Uterus (tissue), 3 donors: ENCODE measurements at regions not wholly inside any gene's neighbourhood (a gene's known extent, or its start where the extent isn't known, plus 50 kb on each side); places are given as distances from the start of the nearest gene placed in this dataset.

Experiments
- DNase-seq, 2 donors: peaks; one replicate each; pipeline ENCODE4 v3.0.0-alpha.2; 2019 to 2020
- H3K27ac ChIP-seq, 2 donors: fragments of 200-600 bp; sonication (generic); 1 replicate in 1 of 2; 2 replicates in 1 of 2; pipeline ENCODE4 v1.5.1; 2016 to 2018
- H3K27me3 ChIP-seq, 2 donors: fragments of 200-600 bp; sonication (generic); one replicate each; pipeline ENCODE4 v1.5.1; 2018 to 2019; ENCODE audit warnings: control low read depth in 1 of 2
- H3K36me3 ChIP-seq, 2 donors: fragments of 200-600 bp; sonication (generic); one replicate each; pipeline ENCODE4 v1.5.1; 2019; ENCODE audit warnings: control low read depth in 1 of 2
- H3K4me1 ChIP-seq, 2 donors: fragments of 200-600 bp; sonication (generic); one replicate each; pipeline ENCODE4 v1.5.1; 2018 to 2019; ENCODE audit warnings: control low read depth in 1 of 2
- H3K4me3 ChIP-seq, 2 donors: fragments of 200-600 bp; sonication (generic); 1 replicate in 1 of 2; 2 replicates in 1 of 2; pipeline ENCODE4 v1.5.1; 2018 to 2019; ENCODE audit warnings: mild to moderate bottlenecking in 1 of 2
- H3K9me3 ChIP-seq, 2 donors: fragments of 200-600 bp; sonication (generic); one replicate each; pipeline ENCODE4 v1.5.1; 2019; ENCODE audit warnings: control low read depth in 1 of 2
- POLR2A ChIP-seq, 2 donors: fragments of 450-650 bp; IDR thresholded peaks; one replicate each; pipeline ENCODE4 v1.6.1; 2016; ENCODE audit warnings: antibody characterized with exemption in 2 of 2, mild to moderate bottlenecking in 1 of 2, moderate library complexity in 1 of 2
- intact Hi-C: fragments of 100-400 bp; cut with DNase I; formaldehyde crosslinking; loops from one replicate; pipeline ENCODE4 v1.15.1; 2023; ENCODE audit warnings: low total_unique reads
- TF ChIP-seq, protein P1 (sequence below), 4 experiments: fragments of 200-600 bp in 2 of 4; fragments of 450-650 bp in 2 of 4; sonication (generic) in 2 of 4; IDR thresholded peaks; one replicate each; pipeline ENCODE4 v1.5.1; 2016 to 2019; ENCODE audit warnings: antibody characterized with exemption in 4 of 4, mild to moderate bottlenecking in 2 of 4, moderate library complexity in 1 of 4
- donor health status: DM: yes; HTN: yes; CAD: no.

DNA sequence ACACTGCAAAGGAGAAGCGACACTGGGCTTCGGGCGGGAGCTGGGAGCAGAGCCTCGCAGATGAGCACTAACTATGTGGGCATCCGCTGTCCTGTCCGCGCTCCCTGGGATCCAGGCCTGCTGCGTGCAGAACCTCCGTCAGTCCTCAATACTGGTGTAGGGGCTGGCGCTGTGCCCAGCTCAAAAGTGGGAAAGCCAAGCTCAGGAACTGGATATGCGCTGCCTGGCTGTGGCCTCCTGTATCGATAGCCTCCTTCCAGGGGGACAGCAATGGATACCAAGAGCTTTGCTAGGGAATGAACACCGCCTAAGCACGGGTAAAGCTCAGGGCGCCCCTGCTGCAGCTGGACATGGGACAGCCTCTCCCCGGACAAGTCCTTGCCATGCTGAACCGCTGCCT is 270.4 kb downstream of the NSG2 start:
- Histone ChIP-seq H3K4me3 (no peak overlapping the region), H3K4me1 (no peaks in the 10 kb centered on the region), H3K36me3 (no peaks in the 10 kb centered on the region), H3K27ac (no peak overlapping the region), H3K9me3 (no peaks in the 10 kb centered on the region), H3K27me3 (no peaks in the 10 kb centered on the region)
- TF ChIP-seq, protein P1, sequence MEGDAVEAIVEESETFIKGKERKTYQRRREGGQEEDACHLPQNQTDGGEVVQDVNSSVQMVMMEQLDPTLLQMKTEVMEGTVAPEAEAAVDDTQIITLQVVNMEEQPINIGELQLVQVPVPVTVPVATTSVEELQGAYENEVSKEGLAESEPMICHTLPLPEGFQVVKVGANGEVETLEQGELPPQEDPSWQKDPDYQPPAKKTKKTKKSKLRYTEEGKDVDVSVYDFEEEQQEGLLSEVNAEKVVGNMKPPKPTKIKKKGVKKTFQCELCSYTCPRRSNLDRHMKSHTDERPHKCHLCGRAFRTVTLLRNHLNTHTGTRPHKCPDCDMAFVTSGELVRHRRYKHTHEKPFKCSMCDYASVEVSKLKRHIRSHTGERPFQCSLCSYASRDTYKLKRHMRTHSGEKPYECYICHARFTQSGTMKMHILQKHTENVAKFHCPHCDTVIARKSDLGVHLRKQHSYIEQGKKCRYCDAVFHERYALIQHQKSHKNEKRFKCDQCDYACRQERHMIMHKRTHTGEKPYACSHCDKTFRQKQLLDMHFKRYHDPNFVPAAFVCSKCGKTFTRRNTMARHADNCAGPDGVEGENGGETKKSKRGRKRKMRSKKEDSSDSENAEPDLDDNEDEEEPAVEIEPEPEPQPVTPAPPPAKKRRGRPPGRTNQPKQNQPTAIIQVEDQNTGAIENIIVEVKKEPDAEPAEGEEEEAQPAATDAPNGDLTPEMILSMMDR (IDR thresholded peaks at IDR 0.05): no peak
- intact Hi-C loops: no loop called here
- DNase-seq: no peak

DNA sequence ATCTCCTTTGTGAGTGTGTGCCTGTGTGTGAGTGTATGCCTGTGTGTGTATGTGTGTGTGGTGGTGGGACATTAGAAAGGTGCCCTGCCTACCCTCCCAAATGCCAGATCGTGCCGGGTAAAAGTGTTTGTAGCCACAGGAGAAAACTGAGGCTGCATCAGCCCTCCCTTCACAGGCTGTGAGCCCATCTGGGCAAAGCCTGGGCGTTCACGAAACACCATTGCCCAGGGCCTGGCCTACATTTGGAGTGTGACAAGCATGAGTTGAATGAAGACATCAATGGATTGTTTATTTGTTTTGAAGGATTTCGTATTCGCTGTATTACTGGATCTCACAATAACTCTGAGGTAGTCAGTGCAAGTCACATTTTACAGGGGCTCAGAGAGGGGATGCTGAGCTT is 270.8 kb downstream of the NSG2 start:
- Histone ChIP-seq H3K4me1 (no peaks in the 10 kb centered on the region), H3K4me3 (no peak overlapping the region), H3K9me3 (no peaks in the 10 kb centered on the region), H3K27ac (no peak overlapping the region), H3K27me3 (no peaks in the 10 kb centered on the region), H3K36me3 (no peaks in the 10 kb centered on the region)
- intact Hi-C loops: no loop called here
- DNase-seq: no peak
- TF ChIP-seq, protein P1 (IDR thresholded peaks at IDR 0.05): no peak
- no peak for TF ChIP-seq POLR2A (IDR thresholded peaks at IDR 0.05)

DNA sequence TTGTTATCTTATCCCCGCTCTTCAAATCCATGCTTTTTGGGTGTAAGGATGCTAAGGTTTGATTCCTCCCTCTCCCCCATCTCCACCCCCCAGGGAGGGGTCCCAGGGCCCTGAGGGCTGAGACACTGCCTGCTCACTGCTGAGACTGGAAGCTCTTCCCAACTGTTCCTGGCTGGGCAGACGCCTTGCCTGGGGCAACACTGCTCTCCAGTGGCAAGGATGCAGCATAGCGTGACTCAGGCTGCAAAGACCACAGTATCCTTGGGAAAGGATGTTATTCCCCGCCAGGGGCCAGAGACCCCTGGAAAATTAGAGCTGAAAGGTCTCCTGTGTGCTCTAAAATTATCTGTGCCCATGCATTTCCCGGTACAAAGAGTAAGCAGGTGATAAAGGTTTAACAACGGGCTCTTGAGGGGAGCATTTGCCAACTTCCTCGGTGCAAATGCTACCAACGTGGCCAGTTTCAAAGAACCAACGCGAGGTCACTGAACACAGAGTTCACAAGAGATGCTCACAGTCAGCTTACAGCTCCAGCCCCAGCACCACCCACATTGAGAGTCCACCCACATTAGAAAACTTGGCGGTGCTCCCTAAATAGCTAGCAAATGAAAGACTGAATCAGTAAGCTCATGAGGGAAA is 271.9 kb downstream of the NSG2 start:
- intact Hi-C loops: no loop called here
- TF ChIP-seq POLR2A (IDR thresholded peaks at IDR 0.05): no peak
- TF ChIP-seq, protein P1 (IDR thresholded peaks at IDR 0.05): peak; percentile 11 to 47 (median 24)
- no peak for DNase-seq
- H3K4me3 ChIP-seq: no peak overlapping the region
- H3K4me1 ChIP-seq: no peaks in the 10 kb centered on the region
- H3K9me3 ChIP-seq: no peaks in the 10 kb centered on the region
- no peaks in the 10 kb centered on the region for H3K27me3 ChIP-seq
- no peak overlapping the region for H3K27ac ChIP-seq
- no peaks in the 10 kb centered on the region for H3K36me3 ChIP-seq

DNA sequence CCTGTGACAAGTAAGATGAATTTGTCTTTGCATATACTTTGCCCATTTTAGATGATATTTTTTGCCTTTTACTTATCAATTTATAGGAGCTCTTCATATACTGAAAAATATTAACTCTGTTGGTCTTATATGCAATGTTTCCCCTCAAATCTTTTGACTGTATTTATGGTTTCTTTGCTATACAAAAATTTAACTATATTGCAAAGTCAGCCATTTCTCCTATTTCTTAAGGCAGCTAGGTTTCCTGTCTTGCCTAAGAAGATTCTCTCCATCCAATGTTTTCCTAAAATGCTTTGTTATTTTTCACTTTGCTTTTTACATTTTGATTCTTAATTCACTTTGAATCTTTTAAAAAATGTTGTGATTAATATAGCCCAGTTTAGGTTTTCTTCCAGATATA is 273.1 kb downstream of the NSG2 start:
- intact Hi-C loops: no loop called here
- Histone ChIP-seq H3K4me1 (no peaks in the 10 kb centered on the region), H3K36me3 (no peaks in the 10 kb centered on the region), H3K9me3 (no peaks in the 10 kb centered on the region), H3K27me3 (no peaks in the 10 kb centered on the region), H3K27ac (no peak overlapping the region), H3K4me3 (no peak overlapping the region)
- TF ChIP-seq POLR2A (IDR thresholded peaks at IDR 0.05): no peak
- TF ChIP-seq, protein P1 (IDR thresholded peaks at IDR 0.05): no peak
- DNase-seq: no peak

DNA sequence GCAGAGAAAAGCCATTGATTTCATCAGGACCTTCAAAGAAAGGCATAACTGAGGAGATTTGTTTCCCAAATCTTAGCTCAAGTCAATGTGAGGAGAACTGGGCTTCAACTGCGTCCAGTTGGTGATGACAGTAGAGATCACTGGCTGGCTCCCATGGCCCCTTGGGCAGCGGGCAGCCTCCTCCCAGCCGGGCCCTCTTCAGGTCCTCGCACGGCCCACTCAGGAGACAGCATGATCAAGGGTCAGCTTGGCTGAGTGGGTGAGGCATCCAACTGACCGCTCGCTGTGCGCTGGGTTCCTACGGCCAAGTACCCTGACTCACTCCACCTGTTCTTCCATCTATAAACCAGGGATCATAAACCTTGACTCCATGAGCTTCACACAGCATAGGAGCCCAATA is 274.0 kb downstream of the NSG2 start:
- intact Hi-C loops: no loop called here
- Histone ChIP-seq H3K27ac (no peak overlapping the region), H3K9me3 (no peaks in the 10 kb centered on the region), H3K36me3 (no peaks in the 10 kb centered on the region), H3K27me3 (no peaks in the 10 kb centered on the region), H3K4me1 (no peaks in the 10 kb centered on the region), H3K4me3 (no peak overlapping the region)
- no peak for DNase-seq
- no peak for TF ChIP-seq POLR2A (IDR thresholded peaks at IDR 0.05)
- TF ChIP-seq, protein P1 (IDR thresholded peaks at IDR 0.05): no peak
